NCI-H2196 treated with DMSO at 0.1 percent for 48 hours (cell line): ENCODE measurements at regions not wholly inside any gene's neighbourhood (a gene's known extent, or its start where the extent isn't known, plus 50 kb on each side); places are given as distances from the start of the nearest gene placed in this dataset.

Experiments used
- DNase-seq: peaks from one replicate; lab custom pipeline; 2025; ENCODE audit not compliant: unreplicated experiment; lab: John Stamatoyannopoulos, UW

DNA sequence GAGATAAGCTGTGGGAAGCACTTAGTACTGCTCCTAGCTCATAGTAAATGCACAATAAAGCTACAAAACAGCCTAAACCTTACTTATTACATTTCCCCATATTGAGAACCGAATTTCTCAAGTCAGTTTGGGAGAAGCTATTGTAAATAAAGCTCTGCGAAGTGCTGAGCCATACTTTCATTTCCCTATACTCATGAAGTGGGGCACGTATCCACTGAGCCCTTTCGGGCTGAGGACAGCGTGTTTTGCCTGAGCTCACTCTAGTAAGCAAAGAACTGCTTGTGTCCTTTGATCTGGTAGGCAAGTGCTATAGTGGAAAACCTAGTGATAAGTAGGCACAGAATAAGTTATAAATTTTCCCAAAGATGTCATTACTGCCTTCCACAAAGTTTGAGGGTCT, 165.0 kb downstream of the RSL24D1 start:
- DNase-seq, result no peak

DNA sequence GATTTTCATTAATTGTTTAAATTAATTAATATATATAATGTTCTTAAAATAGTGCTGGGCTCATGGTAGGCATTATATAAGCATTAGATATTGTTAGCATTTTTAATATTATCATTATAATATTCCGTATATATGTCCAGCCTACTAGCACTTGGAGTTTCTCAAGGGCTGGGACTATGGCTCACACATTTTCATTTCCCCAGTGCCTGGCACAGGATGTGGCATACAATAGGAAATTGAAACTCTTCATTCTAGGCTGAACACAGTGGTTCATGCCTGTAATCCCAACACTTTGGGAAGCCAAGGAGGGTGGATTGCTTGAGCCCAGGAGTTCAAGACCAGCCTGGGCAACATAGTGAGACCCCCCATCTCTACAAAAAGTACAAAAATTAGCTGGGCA, 170.4 kb downstream of the RSL24D1 start:
- no peak for DNase-seq

DNA sequence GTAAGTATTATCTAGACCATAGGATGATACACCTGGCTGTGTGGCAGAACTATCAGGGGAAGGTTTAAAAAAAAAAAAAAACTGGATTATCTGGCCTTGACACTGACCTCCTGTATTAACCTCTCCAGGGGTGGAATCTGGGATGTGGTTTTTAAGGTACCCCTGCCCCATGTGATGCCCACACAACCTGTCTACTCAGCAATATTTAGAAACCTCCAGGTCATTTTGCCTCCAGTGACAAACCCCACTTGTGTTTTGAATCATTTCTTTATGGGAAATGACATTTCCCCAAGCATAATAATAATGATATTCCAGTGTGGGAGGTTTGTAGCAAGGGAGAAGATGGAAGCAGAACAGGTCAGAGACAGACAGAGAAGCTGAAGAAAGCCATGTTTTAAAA, 179.1 kb downstream of the RSL24D1 start:
- no peak for DNase-seq

DNA sequence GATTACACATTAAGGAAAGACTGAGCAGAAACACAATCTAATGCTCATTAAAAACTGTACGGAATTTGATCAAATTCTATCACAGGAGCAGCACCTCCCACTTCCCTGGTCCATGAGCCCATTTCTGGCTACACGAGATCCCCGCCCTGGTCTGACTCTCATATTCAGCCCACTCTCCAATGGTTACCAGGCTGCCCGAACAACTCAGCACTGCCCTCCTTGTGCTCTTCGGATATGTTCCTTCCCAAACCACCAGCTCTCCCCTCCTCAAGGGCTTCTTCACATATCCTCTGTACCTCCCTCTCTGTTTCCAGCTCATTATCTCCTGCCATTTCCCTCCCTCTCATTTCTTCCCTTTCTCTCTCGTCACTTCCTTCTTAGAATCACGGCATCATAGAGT, 180.5 kb downstream of the RSL24D1 start:
- DNase-seq, result no peak

DNA sequence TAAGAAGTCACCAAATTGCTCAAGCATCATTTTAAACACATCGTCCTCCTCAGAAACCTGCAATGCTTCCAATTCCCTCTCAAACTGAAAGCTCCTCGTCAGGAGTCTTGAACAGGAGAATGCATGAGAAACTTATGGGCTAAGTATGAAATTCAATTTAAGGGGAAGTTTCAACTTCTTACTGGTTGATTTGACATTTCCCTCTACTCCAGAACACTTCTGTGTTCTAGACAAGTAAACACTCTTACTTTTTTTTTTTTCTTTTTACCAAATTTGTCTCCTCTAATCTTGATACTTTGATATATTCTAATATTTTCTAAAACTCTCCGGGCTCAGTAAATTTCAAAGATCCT, 181.7 kb downstream of the RSL24D1 start:
- DNase-seq, result no peak

DNA sequence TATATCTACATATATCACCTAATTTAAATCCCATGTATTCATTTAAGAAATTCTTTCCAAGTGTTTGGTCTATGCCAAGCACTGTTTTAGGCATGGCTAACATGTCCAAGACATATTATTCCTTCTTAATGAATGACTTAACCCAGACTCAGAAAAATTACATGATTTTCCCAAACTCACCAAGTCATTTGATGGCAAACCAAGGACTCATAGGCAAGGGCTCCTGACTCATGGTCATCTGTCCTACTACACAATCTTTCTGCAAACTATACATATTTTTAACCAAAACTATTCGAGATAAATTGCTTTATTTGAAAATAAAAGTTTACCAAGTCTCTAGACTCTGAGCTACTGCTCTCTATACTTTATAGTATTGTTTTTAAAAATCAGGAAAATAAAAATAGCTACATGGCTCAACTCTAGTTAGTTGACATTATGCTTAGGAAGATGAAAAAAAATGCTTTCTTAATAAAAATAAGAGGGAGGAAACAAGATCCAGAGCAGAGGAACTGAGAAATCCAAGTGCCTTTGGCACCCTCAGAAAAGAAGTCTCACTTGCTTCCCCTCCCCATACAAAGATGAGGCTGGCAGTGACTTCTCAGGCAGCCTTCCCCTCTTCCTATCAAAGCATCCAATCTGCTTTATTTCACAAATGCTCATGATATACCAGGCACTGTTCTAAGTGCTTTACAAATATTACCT, 182.2 kb downstream of the RSL24D1 start:
- DNase-seq, result no peak

DNA sequence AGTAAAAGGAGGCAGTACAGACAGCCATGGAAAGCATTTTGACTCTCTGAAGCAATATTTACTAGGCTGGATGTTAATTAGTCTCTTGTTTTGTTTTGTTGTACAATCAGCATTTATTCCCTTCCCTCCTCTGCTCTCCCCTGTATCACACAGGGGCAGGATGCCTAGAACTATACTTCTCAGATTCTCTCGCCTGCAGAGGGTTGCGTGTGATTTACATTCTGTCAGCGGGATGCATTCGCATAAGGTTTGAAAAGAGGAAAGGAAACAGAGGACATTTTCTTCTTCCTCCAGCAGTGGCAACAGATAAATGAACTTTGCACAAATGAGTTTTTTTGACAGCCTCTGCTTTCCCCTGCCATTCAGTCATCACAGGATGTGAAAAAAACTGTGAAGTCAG, 188.3 kb downstream of the RSL24D1 start:
- no peak for DNase-seq

DNA sequence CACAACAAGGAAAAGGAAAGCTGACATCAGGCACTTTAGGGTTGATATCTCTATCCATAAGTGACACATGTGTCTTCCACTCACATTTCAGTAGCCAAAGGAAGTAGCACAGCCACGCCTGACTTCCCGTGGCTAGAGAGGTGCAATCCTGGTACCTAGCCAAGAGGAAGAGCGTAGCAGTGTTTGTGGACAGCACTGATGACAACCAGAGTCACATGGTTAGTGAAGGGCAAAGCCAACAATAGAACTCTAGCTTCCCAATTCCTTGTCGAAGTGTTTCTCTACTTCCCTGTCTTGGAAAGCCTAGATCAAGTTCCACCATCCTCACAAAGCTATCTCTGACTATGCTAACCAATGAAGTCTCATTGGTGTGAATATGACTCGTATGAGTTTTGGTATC, 189.2 kb downstream of the RSL24D1 start:
- no peak for DNase-seq

DNA sequence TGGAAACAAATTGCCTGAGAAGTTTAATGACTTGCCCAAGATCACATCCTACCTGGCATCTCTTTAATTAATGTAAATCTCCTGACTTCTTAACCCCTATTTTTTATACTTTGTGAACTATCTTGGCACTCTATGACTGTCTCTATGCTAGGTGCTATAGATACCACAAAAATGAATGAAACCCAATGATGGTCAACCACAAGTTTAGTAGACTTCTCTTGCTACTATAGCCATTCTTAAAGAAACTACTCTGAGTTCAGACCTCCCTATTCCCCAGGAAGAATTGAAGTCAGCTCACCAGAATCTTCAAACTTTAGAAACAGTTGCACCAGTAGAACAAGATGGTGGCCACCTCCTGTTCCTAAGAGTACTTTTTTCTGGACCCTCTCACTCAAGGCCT, 191.1 kb downstream of the RSL24D1 start:
- DNase-seq, result no peak

DNA sequence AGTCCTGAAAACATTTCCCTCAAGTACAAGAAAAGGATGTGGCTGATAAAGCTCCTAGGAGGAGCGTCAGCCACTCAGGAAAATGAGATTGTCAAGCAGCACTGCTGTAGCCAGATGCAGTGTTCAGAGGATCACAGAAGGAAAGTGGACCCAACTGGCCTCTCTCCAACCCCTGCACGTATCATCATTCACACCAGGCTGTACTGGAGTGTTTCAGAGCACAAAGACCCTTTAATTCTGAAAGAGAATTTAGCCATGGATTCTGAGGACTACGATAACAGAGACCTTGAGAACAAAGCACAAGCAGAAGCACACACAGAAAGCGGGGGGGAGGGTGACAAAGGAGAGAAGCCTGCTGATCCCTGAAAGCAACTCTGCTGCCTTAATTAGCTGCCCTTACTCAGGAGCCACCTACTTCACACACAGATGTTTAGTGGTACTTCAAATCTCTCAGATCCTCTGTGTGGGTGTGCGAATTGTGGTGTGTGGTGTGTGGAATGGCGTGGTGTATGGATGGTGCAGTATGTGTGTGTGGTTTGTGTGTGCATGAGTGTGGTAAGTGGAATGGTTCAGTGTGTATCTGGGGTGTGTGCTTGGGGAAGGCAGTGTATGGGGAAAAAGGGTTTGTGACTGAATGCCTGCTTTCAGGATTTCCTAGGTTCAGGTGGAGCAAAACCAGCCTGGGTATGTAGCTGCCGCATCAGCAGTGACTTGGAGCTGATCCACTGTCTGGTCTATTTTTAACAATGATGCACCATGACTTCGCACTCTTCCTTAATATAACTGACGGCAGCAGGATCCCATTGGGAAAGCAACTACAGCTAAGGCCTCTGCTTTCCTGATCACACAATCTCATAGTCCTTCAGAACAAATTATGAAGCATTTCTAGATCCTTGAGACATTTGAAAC, 192.5 kb downstream of the RSL24D1 start:
- no peak for DNase-seq

DNA sequence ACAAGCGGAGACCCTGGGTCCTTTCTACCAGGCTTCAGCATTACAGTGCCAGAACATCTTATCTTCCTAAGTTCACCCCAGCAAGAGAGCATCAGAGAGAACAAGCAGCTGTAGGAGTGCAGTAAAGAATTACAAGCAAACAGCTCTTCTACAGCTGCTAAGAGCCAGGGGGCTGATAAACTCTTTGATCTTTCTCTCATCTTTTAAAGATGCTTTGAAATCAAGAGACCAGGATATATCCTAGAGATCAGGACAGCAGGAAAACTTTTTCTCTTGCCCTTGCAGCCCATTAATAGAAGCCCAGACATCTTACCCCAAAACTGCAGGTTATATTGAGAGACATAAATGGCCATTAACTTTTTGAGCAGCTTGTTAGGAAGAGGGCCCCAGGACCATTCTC, 198.1 kb downstream of the RSL24D1 start:
- no peak for DNase-seq

DNA sequence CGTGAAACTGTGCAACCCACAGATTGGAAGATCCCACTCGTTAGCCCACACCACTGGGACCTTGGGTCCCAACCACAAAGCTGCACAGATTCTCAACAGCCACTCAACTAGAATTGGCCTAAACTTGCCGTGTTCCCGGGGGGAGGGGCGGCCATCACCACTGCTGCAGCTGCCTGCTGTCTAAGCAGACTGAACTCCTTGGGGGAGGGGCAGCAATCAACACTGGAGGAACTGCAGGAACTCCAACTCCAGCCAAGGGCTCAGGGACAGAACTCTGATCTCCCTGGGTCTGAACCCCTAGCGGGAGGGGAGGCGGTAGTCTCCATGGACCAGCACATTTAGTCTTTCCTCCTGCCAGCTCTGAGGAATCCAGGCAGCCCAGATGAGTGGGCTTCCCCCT, 205.9 kb downstream of the RSL24D1 start:
- DNase-seq, result no peak

DNA sequence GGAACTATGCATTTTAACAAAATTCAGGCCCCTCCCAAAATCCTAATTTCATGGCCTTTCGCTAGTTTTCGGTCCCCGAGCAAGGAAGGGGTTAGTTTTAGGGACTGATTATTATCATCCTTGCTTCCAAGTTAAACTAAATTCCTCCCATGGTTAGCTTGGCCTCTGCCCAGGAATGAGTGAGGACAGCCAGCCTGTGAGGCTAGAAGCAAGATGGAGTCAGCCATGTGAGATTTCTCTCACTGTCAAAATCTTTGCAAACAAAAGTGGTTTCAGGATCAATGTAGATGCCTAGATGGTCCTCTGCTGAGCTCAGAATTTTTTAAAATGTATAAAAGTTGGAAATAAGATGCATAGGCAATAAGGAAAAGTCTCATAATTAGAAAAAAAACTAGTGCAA, 208.9 kb downstream of the RSL24D1 start:
- no peak for DNase-seq

DNA sequence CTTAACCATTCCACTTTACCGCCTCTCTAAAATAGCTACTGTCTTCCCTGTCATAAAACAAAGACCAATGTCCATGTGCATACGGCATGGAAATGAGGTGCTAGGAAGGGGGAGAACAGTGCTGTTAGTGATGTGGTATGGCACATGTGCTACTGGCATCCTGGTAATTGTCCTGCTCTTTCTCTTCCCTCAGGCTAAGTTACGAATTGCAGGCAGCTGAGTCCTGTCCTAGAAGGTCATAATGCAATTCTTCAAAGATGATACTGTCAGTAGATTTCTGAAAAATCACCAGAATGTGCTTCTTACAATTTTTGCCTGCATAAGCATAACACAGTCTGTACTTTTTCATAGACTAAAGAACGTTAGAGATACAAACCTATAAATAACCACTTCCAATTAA, 216.8 kb downstream of the RSL24D1 start:
- DNase-seq, result no peak

DNA sequence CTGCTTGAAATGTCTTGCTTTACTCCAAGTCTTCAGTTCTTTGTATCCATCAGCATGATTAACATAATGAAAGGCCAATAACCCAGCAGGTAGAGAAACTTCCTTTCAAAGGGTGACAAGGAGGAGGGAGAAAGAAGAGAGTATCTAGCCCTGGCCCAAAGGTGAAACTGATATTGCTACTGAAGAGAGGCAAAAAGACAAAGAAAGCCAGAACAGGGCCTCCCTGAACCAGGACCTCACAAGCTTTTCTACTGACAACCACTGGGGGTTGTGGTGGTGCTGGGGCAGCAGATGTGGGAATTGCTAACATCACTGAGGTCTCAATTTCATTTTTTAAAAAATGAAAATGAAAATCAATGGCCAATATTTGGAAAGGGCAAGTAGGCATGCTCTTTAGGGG, 234.1 kb downstream of the RSL24D1 start:
- no peak for DNase-seq

DNA sequence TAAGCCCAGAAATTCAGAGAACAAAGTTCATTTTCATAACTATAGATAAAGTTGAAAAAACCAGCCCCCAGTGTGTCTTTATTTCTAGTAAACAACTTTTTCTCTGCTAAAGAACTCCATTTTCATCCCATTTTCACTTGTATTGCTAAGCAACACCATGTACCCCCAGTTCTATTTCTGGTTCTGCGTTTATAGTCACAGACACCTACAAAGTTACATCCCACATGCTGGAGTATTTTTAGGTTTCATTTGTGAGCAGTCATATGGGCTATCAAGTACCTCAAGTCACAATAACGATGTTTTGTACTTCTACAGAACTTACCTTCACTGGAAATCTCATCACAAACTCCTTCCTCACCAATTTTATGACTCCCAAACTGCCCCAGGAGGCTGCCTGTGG, 236.5 kb downstream of the RSL24D1 start:
- no peak for DNase-seq

DNA sequence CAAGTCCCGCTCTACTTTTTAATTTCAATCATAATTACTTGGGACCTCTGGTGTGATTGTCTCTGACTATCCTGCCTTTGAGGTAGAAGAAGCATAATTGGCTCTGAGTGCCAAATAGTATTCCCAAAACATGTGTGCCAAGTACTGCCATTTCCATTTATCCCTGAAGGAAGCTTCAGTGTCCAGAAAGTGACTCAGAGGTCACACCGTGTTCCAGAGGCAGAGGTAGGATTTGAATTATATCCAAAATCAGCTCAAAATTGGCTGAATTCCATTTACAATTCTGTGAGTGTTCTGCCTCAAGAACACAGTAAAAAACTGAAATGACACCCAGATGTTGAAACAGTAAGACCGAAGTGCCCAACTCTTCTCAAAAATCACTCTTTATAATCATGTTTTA, 255.3 kb downstream of the RSL24D1 start:
- no peak for DNase-seq

DNA sequence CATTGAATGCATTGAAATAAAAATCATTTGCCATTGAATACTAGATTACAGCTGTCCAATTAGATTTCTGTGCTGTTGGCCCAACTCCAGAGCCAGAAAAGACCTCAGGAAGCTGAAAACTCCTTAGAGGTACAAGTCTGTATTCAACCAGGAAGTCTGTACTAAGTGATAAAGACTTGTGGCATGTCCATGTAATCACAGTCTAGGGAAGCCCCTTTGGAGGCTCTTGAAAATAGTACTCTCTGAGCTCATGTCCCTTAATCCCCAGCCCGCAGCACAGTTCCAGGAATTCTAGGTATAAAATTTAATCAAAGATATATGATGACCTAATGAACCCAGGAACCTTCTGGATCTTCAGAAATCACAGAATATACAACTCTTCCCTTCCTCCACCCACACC, 279.4 kb downstream of the RSL24D1 start:
- no peak for DNase-seq

DNA sequence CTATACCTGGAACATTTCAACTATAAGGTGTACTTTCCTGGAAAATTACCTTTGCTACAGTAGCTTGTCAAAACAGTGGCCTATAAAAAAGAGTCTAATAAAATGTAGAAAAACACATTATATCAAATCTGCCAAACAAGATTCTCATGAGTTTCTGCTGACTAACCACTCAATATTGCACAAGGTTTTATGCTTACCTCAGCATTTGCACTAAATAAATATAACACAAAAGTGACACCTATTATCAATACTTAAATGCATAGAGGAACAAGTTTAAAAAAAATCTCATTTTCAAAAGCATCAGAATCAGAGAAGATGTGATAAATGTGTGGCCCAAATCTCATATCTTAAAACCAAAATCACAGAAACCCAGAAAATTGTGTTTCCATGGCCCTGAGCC, 281.4 kb downstream of the RSL24D1 start:
- no peak for DNase-seq

DNA sequence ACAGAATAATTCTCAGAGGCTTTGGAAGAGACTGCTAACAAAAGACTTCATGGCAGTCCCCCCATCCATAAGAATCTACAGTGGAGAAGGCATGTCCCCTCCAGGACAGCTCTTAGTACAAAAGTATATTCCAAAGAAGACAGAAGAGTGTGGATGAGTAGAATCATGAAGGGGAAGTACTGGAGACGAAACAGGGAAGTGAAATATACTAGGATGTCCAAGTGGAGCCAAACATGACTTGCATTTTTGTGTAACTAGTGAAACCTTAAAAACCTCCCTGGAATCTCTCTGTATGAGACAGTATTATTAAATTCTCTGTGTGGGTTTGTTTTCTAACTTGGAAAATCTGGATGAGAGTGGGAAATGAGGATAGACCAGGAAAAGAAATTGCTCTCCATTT, 312.4 kb downstream of the RSL24D1 start:
- DNase-seq, result no peak

DNA sequence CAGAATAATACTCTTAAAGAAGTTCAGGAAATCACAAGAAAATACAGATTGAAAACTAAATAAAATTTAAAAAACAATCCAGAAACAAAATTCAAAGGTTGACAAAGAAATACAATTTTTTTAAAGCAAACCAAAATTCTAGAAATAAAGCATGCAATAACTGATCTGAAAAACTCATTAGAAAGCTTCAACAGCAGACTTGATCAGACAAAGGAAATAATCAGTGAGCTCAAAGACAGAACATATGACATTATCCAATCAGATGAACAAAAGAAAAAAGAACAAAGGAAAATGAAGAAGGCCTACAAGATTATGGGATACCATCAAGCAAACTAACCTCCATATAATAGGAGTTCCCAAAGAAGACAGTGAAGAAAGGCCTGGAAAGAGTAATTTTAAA, 336.8 kb downstream of the RSL24D1 start:
- DNase-seq, result no peak

DNA sequence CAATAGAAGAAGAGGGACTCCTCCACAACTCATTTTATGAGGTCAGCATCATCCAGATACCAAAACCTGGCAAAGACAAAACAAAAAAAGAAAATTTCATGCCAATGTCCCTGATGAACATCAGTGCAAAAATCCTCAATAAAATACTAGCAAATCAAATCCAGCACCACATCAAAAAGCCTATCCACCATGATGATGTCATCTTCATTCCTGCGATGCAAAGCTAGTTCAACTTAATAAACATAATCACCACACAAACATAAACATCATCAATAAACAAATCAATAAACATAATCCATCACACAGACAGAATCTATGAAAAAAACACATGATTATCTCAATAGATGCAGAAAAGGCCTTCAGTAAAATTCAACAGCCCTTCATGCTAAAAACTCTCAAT, 342.1 kb downstream of the RSL24D1 start:
- DNase-seq, result no peak

DNA sequence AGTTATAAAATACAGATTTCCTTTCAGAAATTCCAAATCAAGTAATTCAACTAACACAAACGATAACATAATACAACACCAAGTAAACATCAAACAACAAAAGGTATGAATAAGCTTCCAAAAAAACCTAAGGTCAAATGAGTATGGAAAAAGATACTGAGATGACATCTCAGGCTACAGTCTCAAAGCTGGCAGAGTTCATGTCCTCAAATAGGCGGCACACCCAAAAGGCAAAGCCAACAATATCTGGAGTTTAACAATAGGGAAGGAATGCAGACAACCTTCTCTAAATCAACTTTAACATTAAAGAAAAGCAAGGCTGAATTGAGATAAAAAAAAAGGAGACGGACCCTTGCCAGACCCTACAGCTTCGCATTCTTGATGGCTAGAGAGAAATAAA, 346.6 kb downstream of the RSL24D1 start:
- no peak for DNase-seq
